DMS 273 (cell line): ENCODE measurements at regions not wholly inside any gene's neighbourhood (a gene's known extent, or its start where the extent isn't known, plus 50 kb on each side); places are given as distances from the start of the nearest gene placed in this dataset.

Experiments
- DNase-seq: peaks from one replicate; lab custom pipeline; 2025; ENCODE audit not compliant: unreplicated experiment; lab: John Stamatoyannopoulos, UW

DNA sequence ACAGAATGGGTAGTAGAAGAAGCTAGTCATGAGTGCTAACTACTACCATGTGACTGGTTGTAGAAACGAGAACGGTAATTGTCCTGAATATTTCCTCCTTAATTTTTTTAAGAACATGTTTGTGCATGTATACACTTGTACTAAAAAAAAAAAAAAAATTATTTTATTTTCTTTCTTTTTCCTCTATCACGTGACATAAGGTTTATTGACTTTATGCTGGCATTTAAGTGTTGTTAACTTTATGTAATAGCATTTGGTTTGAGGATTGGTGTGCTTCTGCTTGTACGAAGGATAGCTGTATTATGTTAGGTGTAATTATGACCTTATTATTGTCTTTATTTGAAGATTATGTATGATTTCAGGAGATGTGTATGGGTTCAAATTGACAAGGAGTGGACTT lies 349.1 kb upstream of the PTPRD start:
- DNase-seq, result no peak

DNA sequence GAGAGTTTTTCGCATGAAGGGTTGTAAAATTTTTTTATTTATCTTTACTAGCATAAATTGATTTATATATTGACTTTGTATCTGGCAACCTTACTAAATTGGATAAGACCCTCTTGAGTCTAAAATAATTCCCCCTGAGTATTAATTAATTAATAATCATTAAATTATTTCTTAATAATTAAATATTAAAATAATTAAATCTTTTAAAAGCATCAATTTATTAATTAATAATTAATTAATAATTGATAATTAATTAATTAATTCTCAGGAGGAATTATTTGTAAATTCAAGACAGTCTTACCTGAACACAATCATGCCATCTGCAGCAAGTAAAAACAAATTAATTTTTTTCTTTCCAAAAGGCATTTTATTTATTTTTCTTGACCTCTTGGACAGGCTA lies 370.4 kb upstream of the PTPRD start:
- DNase-seq, result no peak

DNA sequence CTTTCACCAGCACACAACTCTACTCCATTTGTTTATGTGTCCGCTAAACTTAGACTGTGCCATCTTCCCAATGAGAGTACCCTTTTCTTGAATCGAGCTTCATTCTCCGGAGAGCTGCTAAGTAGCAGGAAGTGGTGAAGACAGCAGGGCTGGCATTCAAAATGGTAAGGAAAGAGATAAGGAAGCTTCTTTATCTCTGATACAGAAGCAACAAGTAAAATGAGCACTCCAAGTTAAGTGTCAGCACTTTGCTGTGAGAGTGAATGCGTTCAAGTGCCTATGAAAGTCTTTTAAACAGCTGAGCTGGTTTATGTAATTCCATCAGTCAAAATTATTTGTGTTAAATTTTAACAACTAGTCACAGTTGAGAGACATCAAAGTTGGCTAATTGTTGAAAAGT lies 386.8 kb upstream of the PTPRD start:
- no peak for DNase-seq

DNA sequence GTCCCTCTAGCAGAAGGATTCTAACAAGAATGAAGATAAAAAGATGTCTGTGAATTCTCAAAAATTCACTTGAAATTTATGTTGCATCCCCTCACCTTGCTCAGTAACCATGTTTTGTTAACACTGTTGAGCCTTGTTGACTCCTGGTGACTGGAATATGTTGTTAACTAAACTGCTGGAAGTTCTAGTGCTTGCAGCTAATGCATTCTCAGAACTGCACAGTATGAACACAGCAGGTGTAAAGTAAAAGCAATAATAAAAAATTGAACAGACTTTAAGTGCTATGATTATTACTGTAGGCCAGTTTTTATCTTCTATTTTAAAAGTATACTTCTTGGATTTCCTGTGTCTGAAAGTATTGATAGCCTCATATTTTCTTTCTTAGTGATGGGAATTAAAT lies 388.7 kb upstream of the PTPRD start:
- no peak for DNase-seq

GRCh38 chr9:11002705-11003104 lies 389.9 kb upstream of the PTPRD start:
- DNase-seq, result no peak

DNA sequence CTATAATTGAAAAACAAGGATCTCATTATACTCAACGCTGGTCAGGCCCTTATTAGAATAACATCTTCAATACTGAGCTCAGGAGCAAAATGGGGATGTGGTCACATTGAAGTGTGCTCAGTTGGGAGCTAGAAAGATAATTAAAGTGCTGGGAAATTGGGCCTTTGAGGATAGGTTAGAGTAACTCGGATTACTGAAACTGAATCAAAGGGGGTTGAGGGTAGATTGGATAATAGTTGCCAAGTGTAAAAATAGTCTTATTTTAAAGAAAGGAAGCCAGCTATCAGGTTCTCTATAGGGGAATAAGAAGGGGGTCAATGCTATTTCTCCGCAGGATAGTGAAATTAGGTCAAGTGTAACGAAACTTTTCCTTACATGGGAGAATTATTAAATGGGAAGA lies 391.0 kb upstream of the PTPRD start:
- DNase-seq, result no peak

DNA sequence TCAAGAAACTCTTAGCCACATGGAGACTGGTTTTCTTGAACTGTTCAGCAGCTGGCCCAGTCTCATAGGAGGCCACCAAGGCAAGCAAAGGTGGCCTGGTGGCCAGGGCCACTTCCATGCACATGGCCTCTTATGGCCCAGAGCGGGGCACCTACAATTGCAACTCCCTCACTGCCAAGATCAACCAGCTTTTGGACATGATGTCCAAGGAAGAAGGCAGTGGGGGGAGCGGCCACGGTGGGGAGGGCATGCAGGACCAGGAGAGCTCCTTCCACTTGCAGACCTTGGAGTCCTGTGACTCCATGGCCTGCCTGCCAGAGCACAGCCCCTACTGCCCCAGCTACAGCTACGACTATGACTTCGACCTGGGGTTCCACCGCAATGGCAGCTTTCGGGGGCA lies 398.9 kb upstream of the PTPRD start:
- no peak for DNase-seq

DNA sequence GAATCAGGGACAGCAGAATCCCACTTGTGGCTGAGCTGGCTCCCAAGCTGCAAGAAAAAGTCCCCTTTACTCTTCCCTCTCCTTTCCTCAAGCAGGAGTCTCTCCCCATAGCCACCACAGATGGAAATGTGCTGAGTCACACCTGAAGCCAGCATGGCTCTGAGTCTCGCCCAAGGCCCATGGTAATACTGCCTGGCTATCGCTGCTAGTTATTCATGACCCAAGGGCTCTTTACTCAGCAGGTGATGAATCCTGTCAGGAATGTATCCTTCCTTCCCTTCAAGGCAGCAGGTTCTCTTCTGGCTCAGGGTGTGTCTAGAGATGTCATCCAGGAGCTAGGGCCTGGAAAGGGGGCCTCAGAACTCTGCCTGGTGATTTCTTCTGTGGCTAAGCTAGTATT lies 403.3 kb upstream of the PTPRD start:
- no peak for DNase-seq

GRCh38 chr9:11023201-11023600 lies 410.4 kb upstream of the PTPRD start:
- no peak for DNase-seq

DNA sequence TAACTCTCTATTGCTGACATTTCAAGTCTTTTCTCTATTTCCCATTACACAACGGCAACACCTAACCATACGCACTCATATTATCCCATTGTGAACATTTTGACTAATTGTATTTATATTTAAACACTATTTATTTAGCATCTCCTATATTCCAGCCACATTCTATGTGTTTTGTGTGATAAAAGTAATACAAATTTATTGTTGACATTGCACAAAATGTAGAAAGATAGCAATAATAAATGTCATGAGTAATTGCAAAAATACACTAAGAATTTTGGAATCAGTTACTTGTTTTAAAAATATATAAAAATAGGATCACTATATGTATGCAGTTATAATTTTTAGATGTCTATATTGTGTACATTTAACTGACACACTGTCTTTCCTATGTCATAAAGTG lies 413.0 kb upstream of the PTPRD start:
- no peak for DNase-seq

DNA sequence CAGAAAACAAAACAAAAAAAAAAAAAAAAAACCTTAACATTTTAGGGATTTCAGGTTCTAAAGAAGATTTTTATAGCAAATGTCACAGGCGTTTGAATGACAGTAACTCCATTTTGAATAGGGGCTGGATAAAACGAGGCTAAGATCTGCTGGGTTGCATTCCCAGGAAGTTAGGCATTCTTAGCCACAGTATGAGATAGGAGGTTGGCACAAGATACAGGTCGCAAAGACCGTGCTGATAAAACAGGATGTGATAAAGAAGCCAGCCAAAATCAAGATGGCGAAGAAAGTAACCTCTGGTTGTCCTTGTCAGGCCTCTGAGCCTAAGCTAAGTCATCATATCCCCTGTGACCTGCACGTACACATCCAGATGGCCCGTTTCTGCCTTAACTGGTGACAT lies 425.6 kb upstream of the PTPRD start:
- no peak for DNase-seq

DNA sequence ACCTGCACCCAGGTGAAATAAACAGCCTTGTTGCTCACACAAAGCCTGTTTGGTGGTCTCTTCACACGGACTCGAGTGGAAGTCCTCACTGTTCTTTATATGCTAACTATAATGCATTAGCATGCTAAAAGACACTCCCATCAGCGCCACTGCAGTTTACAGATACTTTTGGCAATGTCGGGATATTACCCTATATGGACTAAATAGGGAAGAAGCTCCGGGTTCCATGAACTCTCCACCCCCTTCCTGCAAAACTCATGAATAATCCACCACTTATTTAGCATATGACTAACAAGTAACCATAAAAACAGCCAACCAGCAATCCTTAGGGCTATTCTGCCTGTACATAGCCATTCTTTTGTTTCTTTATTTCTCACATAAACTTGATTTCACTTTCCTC lies 426.2 kb upstream of the PTPRD start:
- DNase-seq, result no peak

DNA sequence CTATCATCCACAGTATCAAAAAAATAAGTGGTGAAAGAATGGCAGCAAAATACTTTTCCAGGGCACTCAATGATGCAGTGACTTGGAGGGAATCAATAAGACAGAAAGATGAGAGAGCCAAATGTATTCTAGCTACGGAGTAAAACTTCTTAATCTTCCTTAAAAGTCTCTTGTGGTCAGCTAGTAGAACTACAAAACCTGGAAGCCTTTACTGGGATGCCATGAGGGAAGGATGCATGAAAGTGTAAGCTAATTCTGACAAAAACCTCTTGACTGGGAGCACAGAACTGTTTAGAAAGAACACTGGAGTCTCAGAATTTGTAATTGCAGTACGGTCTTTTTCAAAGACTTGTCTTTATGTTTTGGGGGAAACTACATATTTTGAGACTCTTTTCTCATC lies 432.8 kb upstream of the PTPRD start:
- DNase-seq, result peak; percentile 8

GRCh38 chr9:11063263-11063662 lies 450.5 kb upstream of the PTPRD start:
- no peak for DNase-seq

GRCh38 chr9:11064909-11065308 lies 452.1 kb upstream of the PTPRD start:
- DNase-seq, result no peak

DNA sequence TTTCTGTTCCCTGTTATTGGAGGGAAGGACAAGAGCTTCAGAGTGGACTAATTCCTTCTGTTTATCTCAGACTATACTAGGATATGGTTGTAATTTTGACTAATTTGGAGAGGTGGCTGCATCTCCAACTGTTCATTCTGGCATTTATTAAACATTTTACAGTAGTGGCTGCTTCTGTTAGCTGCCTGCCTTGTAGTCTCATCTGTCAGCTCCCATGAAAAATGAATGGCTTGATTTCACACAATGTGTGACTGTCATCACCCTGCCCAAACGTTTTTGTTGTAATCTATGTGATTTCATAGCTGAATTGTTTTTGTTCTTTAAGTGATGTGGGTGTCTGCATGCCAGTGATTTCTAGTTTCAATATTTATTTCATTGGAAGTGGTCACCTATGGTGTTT lies 459.4 kb upstream of the PTPRD start:
- DNase-seq, result no peak

DNA sequence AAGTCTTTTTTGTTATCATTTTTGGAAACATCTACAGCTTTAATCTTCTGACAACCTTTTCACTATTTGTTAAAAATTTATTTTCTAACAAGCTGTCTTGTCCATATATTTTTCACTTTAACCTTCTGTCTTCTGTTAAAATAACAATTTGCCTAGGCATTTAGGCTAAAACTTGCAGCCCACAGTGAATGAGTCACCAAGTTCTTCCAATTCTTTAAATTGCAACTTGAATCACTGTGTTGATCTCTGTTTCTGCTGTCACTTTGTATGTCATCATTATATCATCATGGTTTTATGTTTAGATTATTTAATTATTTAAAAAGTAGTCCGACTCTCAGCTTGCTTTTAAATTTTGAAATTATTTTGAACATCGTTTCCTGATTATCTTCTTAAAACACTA lies 473.8 kb upstream of the PTPRD start:
- DNase-seq, result no peak

DNA sequence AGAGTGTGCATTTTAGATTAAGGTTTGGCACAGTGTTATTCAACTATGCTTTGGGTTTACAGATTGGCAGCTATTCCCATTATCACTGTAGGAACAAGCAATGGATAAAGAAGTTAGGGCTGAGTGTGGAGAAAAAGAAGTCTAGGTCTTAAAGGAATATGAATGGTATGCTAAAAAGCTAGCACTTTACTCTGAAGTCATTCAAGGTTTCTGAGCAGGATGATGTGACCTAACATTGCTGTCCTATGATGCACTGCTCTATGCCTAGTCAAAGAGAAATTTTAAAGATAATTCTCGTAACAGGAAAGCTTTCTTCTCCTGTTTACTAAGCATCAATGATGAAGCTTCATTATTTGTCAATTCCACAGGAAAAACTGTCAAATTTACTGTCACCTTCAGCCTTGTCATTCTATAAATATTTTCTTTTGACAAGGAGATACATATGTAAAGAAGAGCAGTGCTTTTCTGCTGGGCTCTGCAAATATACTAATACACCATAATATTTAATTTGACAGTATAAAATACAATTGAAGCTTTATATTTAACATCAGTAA lies 476.1 kb upstream of the PTPRD start:
- no peak for DNase-seq

DNA sequence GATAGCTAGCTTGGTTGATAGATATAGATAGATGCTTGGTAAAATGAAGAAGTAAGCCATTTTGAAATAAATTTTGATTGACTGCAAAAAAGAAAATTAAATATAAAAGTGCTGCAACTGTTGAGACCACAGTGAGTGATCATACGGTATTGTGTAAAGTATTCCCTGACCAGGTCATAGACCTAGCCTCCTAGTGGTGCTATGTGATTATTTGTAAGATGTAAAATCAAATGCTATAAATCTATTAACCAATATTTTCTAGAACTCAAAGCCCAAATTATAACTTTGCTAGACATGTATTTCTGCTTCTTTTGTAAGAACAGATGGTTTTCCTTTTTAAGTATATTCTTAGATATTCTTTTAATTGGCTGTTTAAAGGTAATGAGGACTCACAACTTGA lies 480.2 kb upstream of the PTPRD start:
- DNase-seq, result peak; percentile 4

GRCh38 chr9:11097020-11097419 lies 484.2 kb upstream of the PTPRD start:
- DNase-seq, result no peak

DNA sequence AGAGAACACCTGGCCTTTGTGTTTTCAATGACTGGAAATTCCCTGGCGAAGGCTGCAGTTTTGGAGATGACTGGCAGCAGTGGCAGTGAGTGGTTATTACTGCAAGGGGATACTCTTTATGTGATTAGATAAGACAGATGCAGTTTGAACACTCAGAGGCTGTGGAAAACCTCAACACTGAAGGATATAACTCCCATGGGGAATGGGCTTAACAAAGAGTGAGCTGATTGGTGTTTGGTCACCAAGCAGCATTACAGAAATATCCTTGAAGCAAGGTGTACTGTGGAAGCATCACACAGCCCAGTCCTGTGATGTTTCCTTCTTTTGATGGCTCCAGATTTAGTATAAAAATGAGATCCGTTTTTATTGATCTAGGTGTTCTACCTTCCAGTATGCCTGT lies 490.7 kb upstream of the PTPRD start:
- DNase-seq, result peak; percentile 42

DNA sequence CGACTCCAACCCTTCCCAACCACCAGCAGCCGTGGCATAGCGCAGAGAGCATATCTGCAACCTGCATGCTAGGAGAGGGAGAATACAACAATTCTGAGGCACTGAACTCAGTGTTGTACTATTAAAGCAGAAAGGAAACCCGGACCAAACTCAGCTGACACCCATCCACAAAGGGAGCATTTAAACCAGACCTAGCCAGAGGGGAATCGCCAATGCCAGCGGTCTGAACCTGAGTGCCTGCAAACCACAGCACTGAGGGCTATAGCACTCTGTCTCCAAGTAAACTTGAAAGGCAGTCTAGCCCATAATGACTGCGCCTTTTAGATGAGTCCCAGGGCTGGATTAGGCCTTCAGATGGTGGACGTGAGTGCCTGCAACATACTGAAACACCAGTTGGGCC lies 494.4 kb upstream of the PTPRD start:
- DNase-seq, result no peak

DNA sequence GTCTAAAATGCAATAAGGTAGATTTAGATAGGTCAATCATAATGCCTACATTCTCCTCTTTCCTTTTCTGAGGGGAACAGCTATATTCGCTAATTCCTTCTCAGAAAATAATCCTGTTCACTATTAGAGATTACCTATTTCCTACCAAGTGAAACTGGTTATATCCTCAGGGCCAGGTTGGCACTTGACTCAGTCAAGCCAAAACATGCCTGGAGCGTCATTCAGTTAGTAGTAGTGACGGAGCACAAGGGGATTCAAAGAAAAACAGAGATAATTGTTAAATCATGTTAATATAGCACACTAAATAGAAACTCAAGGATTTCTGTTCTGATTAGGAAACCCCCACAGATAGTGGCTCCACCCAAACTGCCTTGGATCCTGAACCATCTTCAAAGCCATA lies 515.4 kb upstream of the PTPRD start:
- DNase-seq, result no peak

DNA sequence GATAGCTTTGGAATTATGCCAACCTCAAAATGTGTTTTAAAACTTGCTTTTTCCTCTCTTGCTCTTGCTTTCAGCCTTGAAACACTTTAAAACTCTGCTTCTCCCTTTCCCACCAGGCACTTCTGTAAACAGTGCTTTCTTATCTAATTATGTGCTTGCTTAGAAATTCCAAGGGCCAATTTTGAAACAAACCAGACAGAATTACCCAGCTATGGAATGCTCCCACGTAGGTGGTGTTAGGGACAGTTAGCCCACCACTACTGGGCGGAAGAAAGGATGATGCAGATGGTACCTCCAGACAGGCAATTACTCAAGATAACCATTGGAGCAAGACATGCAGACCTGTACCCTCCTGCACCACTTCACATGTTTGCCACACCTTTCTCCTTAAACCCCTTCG lies 523.0 kb upstream of the PTPRD start:
- no peak for DNase-seq
